ENCODE measurements at regions not wholly inside any gene's neighbourhood (a gene's known extent, or its start where the extent isn't known, plus 50 kb on each side); places are given as distances from the start of the nearest gene placed in this dataset.
"Not testable (repeated sequence)": the region's sequence is repeated elsewhere in the genome, so short reads cannot be mapped to it uniquely, and the experiment has no call there.

DNA sequence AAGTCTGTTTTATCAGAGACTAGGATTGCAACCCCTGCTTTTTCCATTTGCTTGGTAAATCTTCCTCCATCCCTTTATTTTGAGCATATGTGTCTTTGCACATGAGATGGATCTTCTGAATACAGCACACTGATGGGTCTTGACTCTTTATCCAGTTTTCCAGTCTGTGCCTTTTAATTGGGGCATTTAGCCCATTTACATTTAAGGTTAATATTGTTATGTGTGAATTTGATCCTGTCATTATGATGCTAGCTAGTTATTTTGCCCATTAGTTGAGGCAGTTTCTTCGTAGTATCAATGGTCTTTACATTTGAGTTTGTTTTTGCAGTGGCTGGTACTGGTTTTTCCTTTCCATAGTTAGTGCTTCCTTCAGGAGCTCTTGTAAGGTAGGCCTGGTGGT is 120.6 kb upstream of the TNP1 start:
- not testable (repeated sequence) for H4K91ac ChIP-seq (ENCODE audit: low read depth, low read length); H3K23ac ChIP-seq (ENCODE audit: low read length); H3K4me3 ChIP-seq (ENCODE audit: low read depth, low read length); H3K9me3 ChIP-seq (ENCODE audit: insufficient read depth, low read depth, low read length); H3K4me1 ChIP-seq (ENCODE audit: control insufficient read depth in 1 of 2, insufficient read depth in 2 of 2, low read length in 2 of 2); H3K4ac ChIP-seq (ENCODE audit: low read depth, low read length); H2AK5ac ChIP-seq (ENCODE audit: low read length); H4K8ac ChIP-seq (ENCODE audit: low read depth, low read length); H3K27ac ChIP-seq (ENCODE audit: low read depth, low read length); H2BK5ac ChIP-seq (ENCODE audit: low read depth, low read length, poor library complexity); DNase-seq; H3K4me2 ChIP-seq (ENCODE audit: low read length); H2AFZ ChIP-seq (ENCODE audit: insufficient read depth, low read length, poor library complexity); H4K12ac ChIP-seq (ENCODE audit: low read depth, low read length); H3K14ac ChIP-seq (ENCODE audit: low read length); H3K36me3 ChIP-seq (ENCODE audit: control insufficient read depth in 1 of 2, insufficient read depth in 2 of 2, low read length in 2 of 2); H3K79me2 ChIP-seq (ENCODE audit: control insufficient read depth, insufficient read depth, low read length, poor library complexity); H3K18ac ChIP-seq (ENCODE audit: low read length); H3K79me1 ChIP-seq (ENCODE audit: low read length); H3K9ac ChIP-seq (ENCODE audit: low read length); H2BK120ac ChIP-seq (ENCODE audit: insufficient read depth, low read length, poor library complexity); H2BK12ac ChIP-seq (ENCODE audit: low read length); H3K27me3 ChIP-seq (ENCODE audit: insufficient read depth, low read length)
- no CpG with 5 or more reads among the region's 1 CpG for WGBS (ENCODE audit: extremely low coverage, insufficient coverage, insufficient read length)

DNA sequence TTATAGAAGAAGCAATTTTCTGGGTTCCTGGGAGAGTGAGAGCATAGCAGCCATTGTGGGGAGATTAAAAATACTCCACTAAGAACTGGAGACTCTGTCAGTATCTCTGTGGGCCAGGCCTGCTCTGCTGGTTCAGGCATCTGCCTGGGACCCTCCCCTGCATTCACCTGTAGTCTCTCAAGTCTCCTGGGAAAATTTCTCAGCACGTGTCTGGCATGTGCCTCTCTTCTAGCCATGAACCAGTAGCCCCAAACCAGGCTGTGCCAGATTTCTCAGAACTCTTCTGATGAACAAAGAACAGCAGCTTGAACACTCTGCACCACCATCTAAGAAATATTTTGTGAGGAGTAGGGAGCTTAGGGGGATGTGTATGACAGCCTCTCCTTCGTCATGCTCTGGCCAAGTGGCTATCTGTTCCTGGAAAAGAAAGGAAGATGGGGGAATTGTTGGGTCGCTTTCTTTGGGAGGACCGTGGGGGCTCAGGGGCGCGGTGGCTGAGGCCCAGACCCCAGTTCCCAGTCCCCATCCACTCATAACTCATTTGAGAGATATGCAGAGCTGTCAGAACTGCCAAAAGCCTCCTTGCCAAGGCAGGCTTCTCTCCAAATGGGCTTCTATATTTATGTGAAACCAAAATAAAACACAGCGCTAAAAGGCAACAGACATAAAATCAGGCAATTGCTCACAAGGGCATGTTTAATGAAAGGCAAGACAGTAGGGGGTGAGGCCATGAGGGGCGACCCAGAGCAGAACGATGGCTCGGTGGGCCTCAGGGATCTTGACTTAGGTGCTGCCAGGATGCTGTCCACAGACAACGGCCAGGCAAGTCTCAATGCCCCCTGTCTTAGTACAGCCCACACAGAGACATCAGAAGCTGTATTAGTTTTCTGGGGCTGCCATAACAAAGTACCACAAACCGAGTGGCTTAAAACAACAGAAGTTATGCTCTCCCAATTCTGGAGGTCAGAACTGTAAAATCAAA is 114.7 kb upstream of the TNP1 start:
- H3K27ac ChIP-seq (ENCODE audit: low read depth, low read length): no peak overlapping the region
- WGBS (ENCODE audit: extremely low coverage, insufficient coverage, insufficient read length): no CpG with 5 or more reads among the region's 12 CpGs
- DNase-seq: no peak
- no peak overlapping the region for H4K8ac ChIP-seq (ENCODE audit: low read depth, low read length)
- H4K91ac ChIP-seq (ENCODE audit: low read depth, low read length): no peak overlapping the region
- H3K18ac ChIP-seq (ENCODE audit: low read length): no peak overlapping the region
- H2BK5ac ChIP-seq (ENCODE audit: low read depth, low read length, poor library complexity): no peak overlapping the region
- H3K23ac ChIP-seq (ENCODE audit: low read length): no peak overlapping the region
- H3K4me3 ChIP-seq (ENCODE audit: low read depth, low read length): no peak overlapping the region
- no peak overlapping the region for H3K9ac ChIP-seq (ENCODE audit: low read length)
- H4K12ac ChIP-seq (ENCODE audit: low read depth, low read length): no peak overlapping the region
- H3K4me1 ChIP-seq (ENCODE audit: control insufficient read depth in 1 of 2, insufficient read depth in 2 of 2, low read length in 2 of 2): no peaks in the 10 kb centered on the region
- no peaks in the 10 kb centered on the region for H3K79me1 ChIP-seq (ENCODE audit: low read length)
- no peaks in the 10 kb centered on the region for H3K36me3 ChIP-seq (ENCODE audit: control insufficient read depth in 1 of 2, insufficient read depth in 2 of 2, low read length in 2 of 2)
- no peak overlapping the region for H2BK12ac ChIP-seq (ENCODE audit: low read length)
- no peaks in the 10 kb centered on the region for H3K79me2 ChIP-seq (ENCODE audit: control insufficient read depth, insufficient read depth, low read length, poor library complexity)
- H3K4ac ChIP-seq (ENCODE audit: low read depth, low read length): no peak overlapping the region
- H2AK5ac ChIP-seq (ENCODE audit: low read length): no peak overlapping the region
- no peak overlapping the region for H2AFZ ChIP-seq (ENCODE audit: insufficient read depth, low read length, poor library complexity)
- no peak overlapping the region for H2BK120ac ChIP-seq (ENCODE audit: insufficient read depth, low read length, poor library complexity)
- H3K9me3 ChIP-seq (ENCODE audit: insufficient read depth, low read depth, low read length): no peaks in the 10 kb centered on the region
- H3K14ac ChIP-seq (ENCODE audit: low read length): no peak overlapping the region
- no peaks in the 10 kb centered on the region for H3K27me3 ChIP-seq (ENCODE audit: insufficient read depth, low read length)
- no peak overlapping the region for H3K4me2 ChIP-seq (ENCODE audit: low read length)

DNA sequence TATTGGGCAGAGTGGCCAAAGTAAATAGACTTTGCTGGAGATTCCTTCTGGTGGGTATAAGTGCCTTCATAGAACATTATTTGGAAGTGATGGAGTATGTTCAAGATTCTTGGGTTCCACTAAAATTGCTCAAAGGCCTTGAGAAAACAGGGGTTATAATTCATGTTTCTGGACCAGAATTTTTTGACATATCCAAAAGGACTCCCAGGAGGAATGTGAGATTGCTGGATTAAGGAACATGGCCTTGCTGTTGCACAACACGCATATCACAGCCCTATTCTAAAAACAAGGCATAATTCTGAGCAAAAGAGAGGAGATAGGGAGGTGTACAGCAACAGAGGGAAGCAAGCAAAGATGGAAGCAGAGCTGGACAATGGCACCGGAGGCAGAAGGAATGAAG is 111.7 kb upstream of the TNP1 start:
- no peak overlapping the region for H2AK5ac ChIP-seq (ENCODE audit: low read length)
- H3K9me3 ChIP-seq (ENCODE audit: insufficient read depth, low read depth, low read length): no peaks in the 10 kb centered on the region
- no peaks in the 10 kb centered on the region for H3K27me3 ChIP-seq (ENCODE audit: insufficient read depth, low read length)
- H4K12ac ChIP-seq (ENCODE audit: low read depth, low read length): no peak overlapping the region
- DNase-seq: no peak
- no peaks in the 10 kb centered on the region for H3K4me1 ChIP-seq (ENCODE audit: control insufficient read depth in 1 of 2, insufficient read depth in 2 of 2, low read length in 2 of 2)
- H4K8ac ChIP-seq (ENCODE audit: low read depth, low read length): no peak overlapping the region
- H3K36me3 ChIP-seq (ENCODE audit: control insufficient read depth in 1 of 2, insufficient read depth in 2 of 2, low read length in 2 of 2): no peaks in the 10 kb centered on the region
- no peak overlapping the region for H2BK12ac ChIP-seq (ENCODE audit: low read length)
- H2AFZ ChIP-seq (ENCODE audit: insufficient read depth, low read length, poor library complexity): no peak overlapping the region
- no peak overlapping the region for H3K23ac ChIP-seq (ENCODE audit: low read length)
- H3K9ac ChIP-seq (ENCODE audit: low read length): no peak overlapping the region
- H3K79me2 ChIP-seq (ENCODE audit: control insufficient read depth, insufficient read depth, low read length, poor library complexity): no peaks in the 10 kb centered on the region
- no peak overlapping the region for H3K27ac ChIP-seq (ENCODE audit: low read depth, low read length)
- no CpG with 5 or more reads among the region's 2 CpGs for WGBS (ENCODE audit: extremely low coverage, insufficient coverage, insufficient read length)
- no peak overlapping the region for H3K14ac ChIP-seq (ENCODE audit: low read length)
- no peak overlapping the region for H3K4me2 ChIP-seq (ENCODE audit: low read length)
- H3K79me1 ChIP-seq (ENCODE audit: low read length): no peaks in the 10 kb centered on the region
- no peak overlapping the region for H4K91ac ChIP-seq (ENCODE audit: low read depth, low read length)
- H3K18ac ChIP-seq (ENCODE audit: low read length): no peak overlapping the region
- no peak overlapping the region for H3K4ac ChIP-seq (ENCODE audit: low read depth, low read length)
- H3K4me3 ChIP-seq (ENCODE audit: low read depth, low read length): no peak overlapping the region
- no peak overlapping the region for H2BK120ac ChIP-seq (ENCODE audit: insufficient read depth, low read length, poor library complexity)
- no peak overlapping the region for H2BK5ac ChIP-seq (ENCODE audit: low read depth, low read length, poor library complexity)

DNA sequence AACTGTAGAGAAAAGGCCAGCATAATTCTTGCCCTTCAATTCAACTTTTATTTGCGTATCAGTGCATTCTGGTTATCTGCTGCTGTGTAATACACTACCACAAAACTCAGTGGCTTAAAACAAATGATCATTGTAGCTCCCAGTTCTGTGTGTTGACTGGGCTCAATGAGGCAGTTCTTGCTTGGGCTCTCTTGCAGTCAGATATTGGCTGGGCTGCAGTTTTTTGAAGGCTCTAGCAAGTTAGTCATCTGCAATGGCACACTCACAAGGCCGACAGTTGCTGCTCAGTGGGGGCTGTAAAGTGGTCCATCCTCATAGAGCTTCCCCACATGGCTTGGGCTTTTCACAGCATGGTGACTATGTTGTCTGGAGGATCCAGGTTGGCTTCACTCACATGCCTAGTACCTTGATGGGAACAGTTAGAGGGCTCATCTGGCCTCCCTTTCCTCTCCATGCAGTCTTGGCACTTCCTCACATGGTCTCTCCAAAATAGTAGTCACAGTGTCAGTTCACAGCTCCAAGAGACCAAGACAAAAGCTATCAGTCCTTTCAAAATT is 110.6 kb upstream of the TNP1 start:
- no peak overlapping the region for H4K91ac ChIP-seq (ENCODE audit: low read depth, low read length)
- no peaks in the 10 kb centered on the region for H3K36me3 ChIP-seq (ENCODE audit: control insufficient read depth in 1 of 2, insufficient read depth in 2 of 2, low read length in 2 of 2)
- no peak overlapping the region for H3K23ac ChIP-seq (ENCODE audit: low read length)
- DNase-seq: no peak
- H3K79me1 ChIP-seq (ENCODE audit: low read length): no peaks in the 10 kb centered on the region
- no peak overlapping the region for H2AFZ ChIP-seq (ENCODE audit: insufficient read depth, low read length, poor library complexity)
- no peak overlapping the region for H3K4me3 ChIP-seq (ENCODE audit: low read depth, low read length)
- no peaks in the 10 kb centered on the region for H3K27me3 ChIP-seq (ENCODE audit: insufficient read depth, low read length)
- H3K9ac ChIP-seq (ENCODE audit: low read length): no peak overlapping the region
- no peaks in the 10 kb centered on the region for H3K4me1 ChIP-seq (ENCODE audit: control insufficient read depth in 1 of 2, insufficient read depth in 2 of 2, low read length in 2 of 2)
- no peak overlapping the region for H3K4ac ChIP-seq (ENCODE audit: low read depth, low read length)
- no peaks in the 10 kb centered on the region for H3K9me3 ChIP-seq (ENCODE audit: insufficient read depth, low read depth, low read length)
- no peak overlapping the region for H2BK120ac ChIP-seq (ENCODE audit: insufficient read depth, low read length, poor library complexity)
- no CpG with 5 or more reads among the region's 2 CpGs for WGBS (ENCODE audit: extremely low coverage, insufficient coverage, insufficient read length)
- H2BK12ac ChIP-seq (ENCODE audit: low read length): no peak overlapping the region
- no peak overlapping the region for H2AK5ac ChIP-seq (ENCODE audit: low read length)
- H3K79me2 ChIP-seq (ENCODE audit: control insufficient read depth, insufficient read depth, low read length, poor library complexity): no peaks in the 10 kb centered on the region
- no peak overlapping the region for H4K8ac ChIP-seq (ENCODE audit: low read depth, low read length)
- H3K27ac ChIP-seq (ENCODE audit: low read depth, low read length): no peak overlapping the region
- H3K18ac ChIP-seq (ENCODE audit: low read length): no peak overlapping the region
- no peak overlapping the region for H4K12ac ChIP-seq (ENCODE audit: low read depth, low read length)
- no peak overlapping the region for H3K14ac ChIP-seq (ENCODE audit: low read length)
- no peak overlapping the region for H2BK5ac ChIP-seq (ENCODE audit: low read depth, low read length, poor library complexity)
- H3K4me2 ChIP-seq (ENCODE audit: low read length): no peak overlapping the region
